ENCODE measurements at regions not wholly inside any gene's neighbourhood (a gene's known extent, or its start where the extent isn't known, plus 50 kb on each side); places are given as distances from the start of the nearest gene placed in this dataset.

GRCh38 chr3:88940296-88940695 is 167.1 kb upstream of the EPHA3 start:
- POLR2A ChIA-PET (ENCODE audit: unreplicated experiment): no interaction called here
- H4K20me1 ChIP-seq (ENCODE audit: insufficient read depth, low read length): no peaks in the 10 kb centered on the region
- TF ChIP-seq RFX5 (IDR thresholded peaks at IDR 0.05; ENCODE audit: low read depth, low read length): no peak
- TF ChIP-seq CEBPB (IDR thresholded peaks at IDR 0.05; ENCODE audit: low read depth, low read length): no peak
- no peak for TF ChIP-seq CTCF (conservative IDR thresholded peaks at IDR 0.05; ENCODE audit: low read depth, low read length)
- no peak for TF ChIP-seq POLR2A (IDR thresholded peaks at IDR 0.05; ENCODE audit: low read depth, low read length)
- TF ChIP-seq MAZ (IDR thresholded peaks at IDR 0.05; ENCODE audit: borderline replicate concordance, low read depth, low read length): no peak
- no peak for TF ChIP-seq NFE2L2 (IDR thresholded peaks at IDR 0.05; ENCODE audit: low read depth, low read length)
- no peak overlapping the region for H3K27ac ChIP-seq (ENCODE audit: insufficient read depth, low read length)
- H2BK5ac ChIP-seq (ENCODE audit: low read depth, low read length, poor library complexity, severe bottlenecking): no peak overlapping the region
- no peak overlapping the region for H4K91ac ChIP-seq (ENCODE audit: insufficient read depth, low read depth, low read length)
- no peaks in the 10 kb centered on the region for H3K9me1 ChIP-seq (ENCODE audit: insufficient read depth, low read length)
- H2BK120ac ChIP-seq (ENCODE audit: low read depth, low read length): no peak overlapping the region
- no peak overlapping the region for H3K18ac ChIP-seq (ENCODE audit: low read depth, low read length)
- H4K5ac ChIP-seq (ENCODE audit: low read depth, low read length): no peak overlapping the region
- ATAC-seq (ENCODE audit: low read depth): no peak
- H3K27me3 ChIP-seq (ENCODE audit: control insufficient read depth, insufficient read depth, low read length): no peaks in the 10 kb centered on the region
- H2AK5ac ChIP-seq (ENCODE audit: low read depth, low read length): no peak overlapping the region
- CTCF ChIA-PET: no interaction called here
- H3K79me1 ChIP-seq (ENCODE audit: low read depth in 1 of 2, low read length in 2 of 2): no peaks in the 10 kb centered on the region
- BruUV-seq (replicated peaks): no TSS peak
- intact Hi-C loops (cut with micrococcal nuclease): no loop called here
- dilution Hi-C loops (cut with HindIII; ENCODE audit: low sequenced_read_pairs, unreplicated experiment): no loop called here
- no peak overlapping the region for H3K9ac ChIP-seq (ENCODE audit: low read depth, low read length)
- no peaks in the 10 kb centered on the region for H3K9me3 ChIP-seq (ENCODE audit: control insufficient read depth, insufficient read depth, low read length)
- DNase-seq: no peak
- H3K4me3 ChIP-seq (ENCODE audit: insufficient read depth, low read depth, low read length): no peak overlapping the region
- no peak overlapping the region for H3K4me2 ChIP-seq (ENCODE audit: low read depth, low read length)
- H3K4ac ChIP-seq (ENCODE audit: low read depth, low read length): no peak overlapping the region
- no peak overlapping the region for H2AFZ ChIP-seq (replicated peaks; ENCODE audit: low read length, poor library complexity)
- H2BK20ac ChIP-seq (ENCODE audit: low read depth, low read length): no peak overlapping the region
- no peak overlapping the region for H4K8ac ChIP-seq (ENCODE audit: low read depth in 2 of 2, low read length in 2 of 2)
- in situ Hi-C loops (cut with MboI; ENCODE audit: low sequenced_read_pairs): no loop called here
- WGBS, 2 experiments (ENCODE audit: extremely low coverage in 2 of 2, insufficient read length in 1 of 2): no CpG with 5 or more reads among the region's 2 CpGs
- H2AK9ac ChIP-seq (replicated peaks; ENCODE audit: low read depth, low read length, poor library complexity): no peak overlapping the region
- H3K23ac ChIP-seq (ENCODE audit: low read depth, low read length): no peak overlapping the region
- H3K56ac ChIP-seq (ENCODE audit: extremely low read depth, insufficient read depth, low read length): no peak overlapping the region
- no peaks in the 10 kb centered on the region for H3K4me1 ChIP-seq (ENCODE audit: control insufficient read depth, insufficient read depth, low read length)
- H3K36me3 ChIP-seq (ENCODE audit: control insufficient read depth, insufficient read depth, low read length): no peaks in the 10 kb centered on the region
- H3K14ac ChIP-seq (replicated peaks; ENCODE audit: low read depth, low read length): no peak overlapping the region
- H2BK15ac ChIP-seq (ENCODE audit: low read depth, low read length): no peak overlapping the region

Data from IMR-90 (cell line).